HAP-1 (cell line): ENCODE measurements at regions not wholly inside any gene's neighbourhood (a gene's known extent, or its start where the extent isn't known, plus 50 kb on each side); places are given as distances from the start of the nearest gene placed in this dataset.

Experiments
- DNase-seq, 2 experiments: peaks; one replicate each; pipeline ENCODE4 v3.0.0-alpha.2; 2016 to 2020; ENCODE audit warnings: low spot score in 2 of 2
- H3K27me3 ChIP-seq: fragments of 250-450 bp; sonication (Bioruptor Pico); 2 replicates; pipeline ENCODE4 v1.5.1; 2020; ENCODE audit warnings: low read depth, mild to moderate bottlenecking, moderate library complexity
- H3K36me3 ChIP-seq: fragments of 250-450 bp; sonication (Bioruptor Pico); replicated peaks from 2 replicates; pipeline ENCODE4 v1.5.1; 2020; ENCODE audit warnings: mild to moderate bottlenecking
- H3K4me1 ChIP-seq: fragments of 250-450 bp; sonication (Bioruptor Pico); 2 replicates; pipeline ENCODE4 v1.5.1; 2020; ENCODE audit warnings: mild to moderate bottlenecking
- H3K4me3 ChIP-seq: fragments of 250-450 bp; sonication (Bioruptor Pico); 2 replicates; pipeline ENCODE4 v1.5.1; 2020; ENCODE audit warnings: mild to moderate bottlenecking, moderate library complexity
- H3K9me3 ChIP-seq: fragments of 250-450 bp; sonication (Bioruptor Pico); 2 replicates; pipeline ENCODE4 v1.5.1; 2020; ENCODE audit warnings: mild to moderate bottlenecking, moderate library complexity
- in situ Hi-C: fragments of 300-500 bp; cut with MboI; formaldehyde crosslinking; loops from 3 replicates; pipeline ENCODE4 v1.14.3; 2020; ENCODE audit warnings: low sequenced_read_pairs, inconsistent platforms, mixed read lengths

DNA sequence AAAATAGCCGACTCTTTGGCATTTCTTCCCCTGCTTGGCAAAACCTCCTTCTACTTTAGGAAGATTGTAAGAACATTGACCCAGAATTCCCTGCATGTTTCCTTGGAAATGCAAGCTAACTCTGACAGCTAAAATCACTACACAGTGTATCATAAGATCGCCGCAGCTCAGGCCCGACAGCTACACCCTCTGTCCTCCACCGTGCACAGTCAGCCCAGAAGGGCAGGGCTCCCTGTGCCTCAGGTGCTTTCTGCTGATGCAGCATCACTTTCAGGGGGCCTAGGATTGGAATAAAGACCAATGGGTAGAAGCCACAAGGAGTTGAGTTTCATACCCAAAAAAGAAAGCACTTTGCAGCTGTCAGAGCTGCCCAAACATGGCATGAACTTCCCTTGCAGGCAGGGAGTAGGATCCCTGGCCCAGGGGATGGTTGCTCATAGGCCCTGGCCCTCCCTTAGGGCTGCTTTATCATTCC lies 145.3 kb downstream of the SEC16B start:
- no peaks in the 10 kb centered on the region for H3K4me1 ChIP-seq
- in situ Hi-C loops: no loop called here
- no peaks in the 10 kb centered on the region for H3K9me3 ChIP-seq
- no peak for DNase-seq
- H3K36me3 ChIP-seq: no peaks in the 10 kb centered on the region
- peaks cover 19% of the 10 kb centered on the region for H3K27me3 ChIP-seq
- H3K4me3 ChIP-seq: no peak overlapping the region

DNA sequence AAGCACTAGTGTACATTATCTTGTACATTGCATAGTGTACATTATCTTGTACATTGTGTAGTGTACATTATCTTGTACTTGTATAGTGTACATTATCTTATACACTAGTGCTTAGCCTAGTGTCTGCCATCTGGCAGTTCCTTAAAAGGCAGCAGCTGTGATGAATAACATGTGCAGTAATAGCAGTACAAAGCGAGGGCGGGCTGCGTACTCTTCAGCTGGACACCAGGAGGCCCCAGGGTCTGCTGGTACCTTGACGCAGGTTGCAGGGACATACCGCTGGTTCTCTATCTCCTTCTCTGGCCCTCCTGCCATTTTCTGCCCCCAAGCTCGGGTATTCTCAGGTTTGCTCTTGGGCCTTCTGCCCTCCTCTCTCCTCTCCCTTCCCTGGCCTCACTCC lies 149.6 kb downstream of the SEC16B start:
- Histone ChIP-seq H3K4me3 (no peak overlapping the region), H3K36me3 (no peaks in the 10 kb centered on the region), H3K27me3 (peaks cover 18% of the 10 kb centered on the region), H3K9me3 (no peaks in the 10 kb centered on the region), H3K4me1 (no peaks in the 10 kb centered on the region)
- DNase-seq: no peak
- in situ Hi-C loops: no loop called here

- Histone ChIP-seq H3K4me1 (no peaks in the 10 kb centered on the region), H3K9me3 (no peaks in the 10 kb centered on the region), H3K4me3 (no peak overlapping the region), H3K36me3 (no peaks in the 10 kb centered on the region), H3K27me3 (0 out of 2 replicates have a peak, but pooled peaks cover 3% of the 10 kb centered on the region)
- in situ Hi-C loops: no loop called here
- no peak for DNase-seq
Measured at GRCh38 chr1:177817937-177818875, 151.7 kb downstream of the SEC16B start.

GRCh38 chr1:177812650-177813049 lies 157.2 kb downstream of the SEC16B start:
- no peaks in the 10 kb centered on the region for H3K27me3 ChIP-seq
- no peaks in the 10 kb centered on the region for H3K4me1 ChIP-seq
- H3K36me3 ChIP-seq: no peaks in the 10 kb centered on the region
- in situ Hi-C loops: no loop called here
- no peaks in the 10 kb centered on the region for H3K9me3 ChIP-seq
- no peak for DNase-seq
- no peak overlapping the region for H3K4me3 ChIP-seq

DNA sequence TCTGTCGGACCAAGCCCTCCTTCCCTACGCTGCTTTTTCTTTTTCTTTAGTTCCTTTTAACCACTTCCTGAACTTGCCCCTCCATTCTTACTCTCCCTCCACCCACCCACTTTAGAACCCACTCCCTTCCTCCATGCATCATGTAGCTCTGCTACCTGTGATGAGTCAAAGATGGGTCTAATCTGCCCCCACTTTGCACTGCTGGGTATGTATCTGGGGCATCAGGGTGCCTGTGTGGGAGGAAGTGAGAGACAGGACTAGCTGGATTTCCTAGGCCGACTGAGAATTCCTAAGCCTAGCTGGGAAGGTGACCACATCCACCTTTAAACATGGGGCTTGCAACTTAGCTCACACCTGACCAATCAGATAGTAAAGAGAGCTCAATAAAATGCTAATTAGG lies 157.7 kb downstream of the SEC16B start:
- H3K36me3 ChIP-seq: no peaks in the 10 kb centered on the region
- DNase-seq: no peak
- in situ Hi-C loops: no loop called here
- H3K9me3 ChIP-seq: no peaks in the 10 kb centered on the region
- H3K4me3 ChIP-seq: no peak overlapping the region
- H3K4me1 ChIP-seq: no peaks in the 10 kb centered on the region
- no peaks in the 10 kb centered on the region for H3K27me3 ChIP-seq

DNA sequence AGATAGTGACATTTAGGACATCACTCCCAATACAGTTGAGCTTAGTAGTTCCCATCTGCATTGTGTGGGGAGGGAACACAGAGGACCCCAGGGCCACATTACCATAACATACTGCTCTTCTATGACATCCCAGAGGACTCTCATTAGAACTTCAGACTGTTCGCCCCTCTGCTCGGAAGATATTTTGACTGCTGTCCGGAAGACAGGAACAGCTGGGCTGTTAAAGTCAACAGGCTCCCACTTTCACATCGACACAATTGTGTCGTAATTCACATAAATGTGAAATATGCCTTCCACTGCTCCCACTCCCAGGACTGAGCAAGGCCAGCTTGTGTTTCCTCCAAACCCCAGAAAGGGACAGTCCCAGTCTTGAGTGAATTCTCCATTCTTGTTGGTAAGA lies 158.4 kb downstream of the SEC16B start:
- Histone ChIP-seq H3K4me1 (no peaks in the 10 kb centered on the region), H3K9me3 (no peaks in the 10 kb centered on the region), H3K36me3 (no peaks in the 10 kb centered on the region), H3K4me3 (no peak overlapping the region), H3K27me3 (no peaks in the 10 kb centered on the region)
- in situ Hi-C loops: no loop called here
- no peak for DNase-seq

DNA sequence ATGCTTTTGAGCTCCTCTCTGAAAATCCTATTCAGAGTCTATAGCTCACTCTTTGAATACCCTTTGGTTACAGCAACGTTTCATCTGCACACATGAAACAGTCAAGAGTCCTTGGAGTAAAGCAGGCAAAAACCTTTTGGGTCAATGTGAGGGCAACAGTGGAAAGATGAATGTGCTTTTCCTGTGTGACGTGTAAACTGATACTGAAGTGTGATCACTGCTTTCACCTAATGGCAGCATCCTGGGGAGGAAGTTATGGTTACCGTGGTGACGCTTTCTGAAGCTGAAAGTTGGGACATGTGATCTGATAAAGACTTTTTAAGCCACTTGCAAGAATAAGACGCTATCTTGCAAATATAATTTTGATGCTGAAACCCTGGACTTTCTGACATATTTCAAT lies 160.0 kb downstream of the SEC16B start:
- H3K4me3 ChIP-seq: no peak overlapping the region
- H3K9me3 ChIP-seq: no peaks in the 10 kb centered on the region
- H3K4me1 ChIP-seq: no peaks in the 10 kb centered on the region
- H3K36me3 ChIP-seq: no peaks in the 10 kb centered on the region
- DNase-seq: no peak
- in situ Hi-C loops: no loop called here
- H3K27me3 ChIP-seq: no peaks in the 10 kb centered on the region

- DNase-seq: no peak
- H3K9me3 ChIP-seq: no peaks in the 10 kb centered on the region
- in situ Hi-C loops: no loop called here
- no peak overlapping the region for H3K4me3 ChIP-seq
- H3K36me3 ChIP-seq: no peaks in the 10 kb centered on the region
- no peaks in the 10 kb centered on the region for H3K4me1 ChIP-seq
- H3K27me3 ChIP-seq: peaks cover 2% of the 10 kb centered on the region; the same call in 1 of the 2 replicates
Measured at GRCh38 chr1:177802304-177802703, 167.6 kb downstream of the SEC16B start.

- Histone ChIP-seq H3K27me3 (peaks cover 2% of the 10 kb centered on the region; the same call in 1 of the 2 replicates), H3K36me3 (no peaks in the 10 kb centered on the region), H3K4me3 (no peak overlapping the region), H3K9me3 (no peaks in the 10 kb centered on the region), H3K4me1 (no peaks in the 10 kb centered on the region)
- DNase-seq: no peak
- in situ Hi-C loops: no loop called here
Measured at GRCh38 chr1:177801790-177802189, 168.1 kb downstream of the SEC16B start.

DNA sequence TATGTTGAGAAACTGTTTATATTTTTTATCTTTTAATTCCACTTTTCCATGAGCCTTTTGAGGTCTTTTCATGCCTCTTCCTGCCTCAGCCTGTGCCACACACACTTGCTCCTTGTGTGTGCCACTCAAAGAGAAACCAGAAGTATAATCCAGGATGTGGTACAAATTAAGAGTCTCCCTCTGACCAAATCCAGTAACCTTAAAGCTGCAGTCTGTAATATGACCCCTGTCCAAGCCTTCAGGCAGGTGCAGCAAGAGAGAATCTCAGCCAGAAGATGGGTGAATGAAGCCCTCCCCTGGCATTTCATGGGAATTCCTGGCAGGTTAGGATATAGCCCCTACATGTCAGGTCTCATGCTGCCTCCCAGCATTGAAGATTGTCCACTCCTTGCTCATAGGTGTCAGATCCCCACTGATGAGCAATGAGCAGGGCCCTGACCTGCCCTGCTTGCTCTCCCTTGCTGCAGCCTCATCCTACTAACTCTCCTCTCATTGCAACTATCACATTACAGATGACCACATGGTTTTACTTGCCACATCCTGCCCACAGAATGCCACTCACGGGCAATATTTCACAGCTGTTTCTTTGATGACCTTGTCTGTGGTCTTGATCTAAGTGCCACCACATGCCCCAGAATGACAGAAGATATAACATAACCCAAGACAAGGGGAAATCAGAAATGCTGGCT lies 169.3 kb downstream of the SEC16B start:
- Histone ChIP-seq H3K4me3 (no peak overlapping the region), H3K9me3 (no peaks in the 10 kb centered on the region), H3K27me3 (peaks cover 2% of the 10 kb centered on the region; the same call in 1 of the 2 replicates), H3K4me1 (no peaks in the 10 kb centered on the region), H3K36me3 (no peaks in the 10 kb centered on the region)
- in situ Hi-C loops: no loop called here
- DNase-seq: no peak

DNA sequence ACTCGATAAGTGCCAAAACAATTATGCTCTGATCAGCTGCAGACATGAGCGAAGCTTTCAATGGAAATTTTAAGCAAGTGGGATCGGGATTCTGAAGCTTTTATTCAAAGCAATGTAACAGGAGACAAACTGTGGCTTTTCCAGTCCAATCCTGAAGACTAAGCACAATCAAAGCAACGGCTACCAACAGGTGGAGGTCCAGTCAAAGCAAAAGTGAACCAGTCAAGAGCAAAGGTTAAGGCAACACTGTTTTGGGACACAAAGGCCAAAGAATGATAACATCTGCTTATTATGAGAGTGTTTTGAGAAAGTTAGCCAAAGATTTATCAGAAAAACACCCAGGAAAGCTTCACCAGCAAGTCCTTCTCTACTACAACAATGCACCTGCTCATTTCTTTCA lies 170.1 kb downstream of the SEC16B start:
- Histone ChIP-seq H3K27me3 (peaks cover 2% of the 10 kb centered on the region; the same call in 1 of the 2 replicates), H3K9me3 (no peaks in the 10 kb centered on the region), H3K4me3 (no peak overlapping the region), H3K36me3 (no peaks in the 10 kb centered on the region), H3K4me1 (no peaks in the 10 kb centered on the region)
- in situ Hi-C loops: loop anchor here (25.0 kb wide), 1 partner anchor 912 kb away; no protein-coding TSS in a partner anchor
- no peak for DNase-seq

GRCh38 chr1:177798614-177799013 lies 171.2 kb downstream of the SEC16B start:
- Histone ChIP-seq H3K4me1 (no peaks in the 10 kb centered on the region), H3K36me3 (no peaks in the 10 kb centered on the region), H3K9me3 (no peaks in the 10 kb centered on the region), H3K27me3 (peaks cover 2% of the 10 kb centered on the region; the same call in 1 of the 2 replicates), H3K4me3 (no peak overlapping the region)
- in situ Hi-C loops: loop anchor here (25.0 kb wide), 1 partner anchor 911 kb away; no protein-coding TSS in a partner anchor
- no peak for DNase-seq

- in situ Hi-C loops: loop anchor here (25.0 kb wide), 1 partner anchor 909 kb away; no protein-coding TSS in a partner anchor
- no peaks in the 10 kb centered on the region for H3K4me1 ChIP-seq
- no peaks in the 10 kb centered on the region for H3K9me3 ChIP-seq
- no peak overlapping the region for H3K4me3 ChIP-seq
- DNase-seq: no peak
- H3K36me3 ChIP-seq: no peaks in the 10 kb centered on the region
- H3K27me3 ChIP-seq: peaks cover 2% of the 10 kb centered on the region; the same call in 1 of the 2 replicates
Measured at GRCh38 chr1:177796561-177796960, 173.3 kb downstream of the SEC16B start.
